Kidney epithelial cell (primary cell): ENCODE measurements at regions not wholly inside any gene's neighbourhood (a gene's known extent, or its start where the extent isn't known, plus 50 kb on each side); places are given as distances from the start of the nearest gene placed in this dataset.
"Not testable (repeated sequence)": the region's sequence is repeated elsewhere in the genome, so short reads cannot be mapped to it uniquely, and the experiment has no call there.

Experiments used
- DNase-seq: peaks from one replicate; pipeline ENCODE4 v3.0.0-alpha.2; 2010; ENCODE audit warnings: low read depth
- H3K27me3 ChIP-seq: 2 replicates; pipeline ENCODE4 v1.6.0; 2011; ENCODE audit warnings: low read length; ENCODE audit not compliant: control insufficient read depth, insufficient read depth
- H3K36me3 ChIP-seq: 2 replicates; pipeline ENCODE4 v1.5.1; 2011; ENCODE audit warnings: low read length; ENCODE audit not compliant: control insufficient read depth, insufficient read depth
- H3K4me3 ChIP-seq: 2 replicates; pipeline ENCODE4 v1.5.1; 2011; ENCODE audit warnings: low read depth, mild to moderate bottlenecking, control low read depth, low read length
- TF ChIP-seq, protein P1 (sequence below): IDR thresholded peaks from 2 replicates; pipeline ENCODE4 v1.5.1; 2011; ENCODE audit warnings: mild to moderate bottlenecking, moderate library complexity, low read length, control low read depth, inconsistent platforms; ENCODE audit not compliant: insufficient read depth, poor library complexity, severe bottlenecking

- no peak for DNase-seq
- Histone ChIP-seq H3K27me3 (no peaks in the 10 kb centered on the region), H3K36me3 (no peaks in the 10 kb centered on the region), H3K4me3 (no peak overlapping the region)
- TF ChIP-seq, protein P1, sequence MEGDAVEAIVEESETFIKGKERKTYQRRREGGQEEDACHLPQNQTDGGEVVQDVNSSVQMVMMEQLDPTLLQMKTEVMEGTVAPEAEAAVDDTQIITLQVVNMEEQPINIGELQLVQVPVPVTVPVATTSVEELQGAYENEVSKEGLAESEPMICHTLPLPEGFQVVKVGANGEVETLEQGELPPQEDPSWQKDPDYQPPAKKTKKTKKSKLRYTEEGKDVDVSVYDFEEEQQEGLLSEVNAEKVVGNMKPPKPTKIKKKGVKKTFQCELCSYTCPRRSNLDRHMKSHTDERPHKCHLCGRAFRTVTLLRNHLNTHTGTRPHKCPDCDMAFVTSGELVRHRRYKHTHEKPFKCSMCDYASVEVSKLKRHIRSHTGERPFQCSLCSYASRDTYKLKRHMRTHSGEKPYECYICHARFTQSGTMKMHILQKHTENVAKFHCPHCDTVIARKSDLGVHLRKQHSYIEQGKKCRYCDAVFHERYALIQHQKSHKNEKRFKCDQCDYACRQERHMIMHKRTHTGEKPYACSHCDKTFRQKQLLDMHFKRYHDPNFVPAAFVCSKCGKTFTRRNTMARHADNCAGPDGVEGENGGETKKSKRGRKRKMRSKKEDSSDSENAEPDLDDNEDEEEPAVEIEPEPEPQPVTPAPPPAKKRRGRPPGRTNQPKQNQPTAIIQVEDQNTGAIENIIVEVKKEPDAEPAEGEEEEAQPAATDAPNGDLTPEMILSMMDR: no peak
Measured at GRCh38 chr21:35520302-35520701, 471.2 kb upstream of the RUNX1 start.

DNA sequence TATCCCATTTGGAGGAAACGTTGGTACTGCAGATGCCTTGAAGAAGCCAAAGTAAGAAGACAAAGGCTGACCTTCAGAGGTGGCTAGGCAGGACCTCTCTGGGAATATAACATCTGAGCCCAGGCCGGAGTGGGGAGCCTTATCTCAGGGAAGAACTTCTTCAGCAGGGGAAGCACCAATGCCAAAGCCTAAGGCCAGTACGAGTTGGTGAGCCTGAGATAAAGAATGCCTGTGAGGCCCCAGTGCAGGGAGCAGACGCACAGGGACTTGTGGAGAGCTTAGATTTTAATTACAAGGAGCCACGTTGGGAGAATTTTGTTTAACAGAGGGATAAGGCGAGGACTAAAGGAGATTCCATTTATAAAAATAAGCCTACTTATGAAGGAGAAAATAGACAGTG, 468.8 kb upstream of the RUNX1 start:
- H3K36me3 ChIP-seq: no peaks in the 10 kb centered on the region
- H3K27me3 ChIP-seq: no peaks in the 10 kb centered on the region
- H3K4me3 ChIP-seq: no peak overlapping the region
- no peak for DNase-seq
- TF ChIP-seq, protein P1: no peak

DNA sequence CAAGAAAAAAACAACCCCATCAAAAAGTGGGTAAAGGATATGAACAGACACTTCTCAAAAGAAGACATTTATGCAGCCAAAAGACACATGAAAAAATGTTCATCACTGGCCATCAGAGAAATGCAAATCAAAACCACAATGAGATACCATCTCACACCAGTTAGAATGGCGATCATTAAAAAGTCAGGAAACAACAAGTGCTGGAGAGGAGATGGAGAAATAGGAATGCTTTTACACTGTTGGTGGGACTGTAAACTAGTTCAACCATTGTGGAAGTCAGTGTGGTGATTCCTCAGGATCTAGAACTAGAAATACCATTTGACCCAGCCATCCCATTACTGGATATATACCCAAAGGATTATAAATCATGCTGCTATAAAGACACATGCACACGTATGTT, 467.2 kb upstream of the RUNX1 start:
- H3K36me3 ChIP-seq, H3K4me3 ChIP-seq, H3K27me3 ChIP-seq, DNase-seq: not testable (repeated sequence)

DNA sequence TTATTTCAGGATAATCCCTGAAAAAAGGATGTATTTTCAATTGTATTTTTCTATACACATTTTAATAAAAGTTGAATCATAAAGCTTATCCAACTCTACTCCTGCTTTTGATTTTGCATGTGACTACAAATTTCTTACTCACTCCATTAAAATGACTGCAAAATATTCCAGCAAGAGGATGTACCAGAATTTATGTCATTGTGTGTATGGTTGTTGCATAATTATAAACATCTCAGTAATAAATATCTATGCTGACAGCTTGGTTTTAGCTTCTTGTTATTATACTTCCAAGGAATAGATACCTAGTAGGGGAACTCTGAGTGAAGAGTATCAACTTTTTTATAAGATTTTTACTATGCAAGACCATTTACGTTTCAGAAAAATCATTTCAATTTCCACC, 463.2 kb upstream of the RUNX1 start:
- Histone ChIP-seq H3K36me3 (no peaks in the 10 kb centered on the region), H3K27me3 (no peaks in the 10 kb centered on the region), H3K4me3 (no peak overlapping the region)
- TF ChIP-seq, protein P1: no peak
- DNase-seq: no peak

DNA sequence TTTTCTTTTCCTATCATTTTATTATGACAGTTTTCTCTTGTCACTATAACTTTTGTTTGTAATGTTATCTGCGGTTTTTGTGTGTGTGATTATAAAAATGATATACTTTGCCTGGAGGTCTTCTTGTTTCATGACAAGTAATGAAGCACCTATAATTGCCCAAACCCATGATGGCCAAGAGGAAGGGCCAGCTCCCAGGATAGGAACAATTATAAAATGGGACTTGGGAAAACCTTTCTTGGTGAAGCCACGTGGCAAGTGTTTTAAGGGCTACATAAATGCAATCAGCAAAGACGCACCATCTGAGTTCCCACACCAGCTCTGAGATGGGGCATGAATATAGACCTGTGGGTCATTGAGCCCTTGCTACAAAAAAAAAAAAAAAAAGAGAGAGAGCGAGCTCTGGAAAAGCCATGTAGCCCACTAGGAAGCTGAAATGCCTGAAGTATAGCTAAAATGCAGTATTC, 462.6 kb upstream of the RUNX1 start:
- H3K4me3 ChIP-seq: no peak overlapping the region
- no peak for DNase-seq

DNA sequence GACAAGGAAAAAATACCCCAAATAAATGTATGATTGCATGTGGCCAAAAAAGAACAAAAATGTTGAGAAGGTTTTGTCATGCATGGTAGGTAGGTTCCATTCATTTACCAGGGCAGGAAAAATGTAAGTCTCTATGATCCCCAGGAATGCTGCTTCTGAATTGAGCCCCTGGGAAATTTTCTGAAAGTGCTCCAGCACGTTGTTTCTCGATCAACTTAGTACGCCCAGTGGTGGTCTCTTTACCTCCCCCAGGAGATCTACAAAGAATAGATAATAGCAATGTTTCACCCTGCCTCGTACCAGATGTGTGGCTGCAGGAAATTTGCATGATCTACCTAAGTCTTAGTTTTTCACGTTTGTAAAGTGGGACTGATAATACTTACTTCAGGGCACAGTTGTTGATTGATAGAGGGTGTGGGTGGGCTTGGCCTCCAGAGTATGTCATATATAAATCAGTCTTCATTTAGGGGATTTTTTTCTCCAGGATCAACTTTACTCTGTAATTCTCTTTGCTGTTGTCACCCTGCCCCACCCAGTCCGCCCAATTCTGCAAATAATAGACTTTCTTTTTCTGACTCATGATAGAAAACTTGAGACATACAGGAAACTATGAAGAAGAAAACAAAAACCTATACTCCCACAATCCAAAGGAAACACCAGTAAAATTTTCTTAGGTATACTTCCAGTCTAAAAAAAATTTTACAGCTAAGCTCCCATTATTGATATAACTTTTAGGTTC, 462.0 kb upstream of the RUNX1 start:
- TF ChIP-seq, protein P1: no peak
- DNase-seq: no peak
- H3K36me3 ChIP-seq: no peaks in the 10 kb centered on the region
- H3K27me3 ChIP-seq: no peaks in the 10 kb centered on the region
- H3K4me3 ChIP-seq: no peak overlapping the region

More for the DNA sequence above, 462.6 kb upstream of the RUNX1 start:
- H3K36me3 ChIP-seq: no peaks in the 10 kb centered on the region
- TF ChIP-seq, protein P1: no peak
- no peaks in the 10 kb centered on the region for H3K27me3 ChIP-seq
